ENCODE measurements at regions not wholly inside any gene's neighbourhood (a gene's known extent, or its start where the extent isn't known, plus 50 kb on each side); places are given as distances from the start of the nearest gene placed in this dataset.
A peak's percentile ranks its signal among the peaks of the same experiment; 100 is the strongest.

- no peak overlapping the region for H3K4me3 ChIP-seq (ENCODE audit: low read depth, low read length)
- peak; percentile 79 for TF ChIP-seq CTCF (IDR thresholded peaks at IDR 0.05; ENCODE audit: insufficient read depth, low read depth, low read length, missing control alignments)
- peak; percentile 81 for DNase-seq (ENCODE audit: low read depth)
Measured at GRCh38 chr2:37832590-37833197, 92.4 kb upstream of the RMDN2 start.

GRCh38 chr2:37833423-37833822 is 91.7 kb upstream of the RMDN2 start:
- no peak for DNase-seq (ENCODE audit: low read depth)
- no peak for TF ChIP-seq CTCF (IDR thresholded peaks at IDR 0.05; ENCODE audit: insufficient read depth, low read depth, low read length, missing control alignments)
- H3K4me3 ChIP-seq (ENCODE audit: low read depth, low read length), result no peak overlapping the region

GRCh38 chr2:37836270-37836669 is 88.8 kb upstream of the RMDN2 start:
- no peak for TF ChIP-seq CTCF (IDR thresholded peaks at IDR 0.05; ENCODE audit: insufficient read depth, low read depth, low read length, missing control alignments)
- no peak for DNase-seq (ENCODE audit: low read depth)
- no peak overlapping the region for H3K4me3 ChIP-seq (ENCODE audit: low read depth, low read length)

DNA sequence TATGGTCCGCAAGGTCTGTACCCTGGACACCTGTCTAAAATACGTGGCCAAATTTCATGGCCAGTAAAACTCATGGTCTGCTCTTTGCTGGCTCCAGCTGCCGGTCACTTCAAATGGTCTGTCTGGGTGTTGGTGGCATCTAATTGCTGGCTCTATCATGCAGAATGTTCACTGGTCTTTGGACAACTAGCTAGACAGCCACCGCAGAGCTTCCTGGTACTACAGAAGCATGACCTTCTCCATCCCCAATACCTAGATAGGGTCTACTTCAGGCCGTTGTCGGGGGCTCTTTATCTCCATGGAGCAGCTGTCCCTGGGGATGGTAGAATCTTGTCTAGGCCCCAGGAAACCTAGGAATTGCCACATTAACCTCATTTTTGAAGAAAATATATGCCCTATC is 88.4 kb upstream of the RMDN2 start:
- no peak for TF ChIP-seq CTCF (IDR thresholded peaks at IDR 0.05; ENCODE audit: insufficient read depth, low read depth, low read length, missing control alignments)
- DNase-seq (ENCODE audit: low read depth), result no peak
- no peak overlapping the region for H3K4me3 ChIP-seq (ENCODE audit: low read depth, low read length)

- DNase-seq (ENCODE audit: low read depth), result no peak
- no peak for TF ChIP-seq CTCF (IDR thresholded peaks at IDR 0.05; ENCODE audit: insufficient read depth, low read depth, low read length, missing control alignments)
- H3K4me3 ChIP-seq (ENCODE audit: low read depth, low read length), result no peak overlapping the region
Measured at GRCh38 chr2:37837628-37838328, 87.3 kb upstream of the RMDN2 start.

DNA sequence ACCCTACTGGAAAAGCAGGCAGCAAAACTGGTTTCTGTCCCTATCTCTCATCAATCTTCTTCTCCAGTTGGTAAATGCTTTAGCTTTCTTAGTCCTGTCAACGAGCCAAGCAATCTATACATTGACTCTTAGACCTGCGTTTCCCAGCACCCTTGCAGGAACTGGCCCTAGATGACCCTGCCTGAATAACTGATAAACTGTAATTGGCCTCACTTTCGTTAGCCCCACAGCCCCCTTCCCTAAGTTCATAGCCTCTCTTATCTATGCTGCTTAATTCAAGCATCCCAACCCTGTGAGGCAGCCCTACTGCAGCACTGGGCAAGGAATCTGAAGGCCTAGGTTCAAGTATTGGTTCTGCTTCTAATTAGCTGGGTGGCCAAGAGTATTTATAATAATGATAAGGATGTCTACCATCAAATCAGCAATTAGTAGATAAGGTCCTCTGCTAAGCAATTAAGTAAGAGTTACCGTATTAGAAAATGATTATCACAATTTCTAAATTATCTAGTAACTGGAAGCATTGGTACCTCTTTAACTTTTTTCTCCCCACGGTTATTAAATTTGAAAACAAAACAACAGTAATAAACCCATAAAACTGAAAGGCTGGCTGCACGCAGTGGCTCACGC is 86.4 kb upstream of the RMDN2 start:
- H3K4me3 ChIP-seq (ENCODE audit: low read depth, low read length), result no peak overlapping the region
- no peak for DNase-seq (ENCODE audit: low read depth)
- TF ChIP-seq CTCF (IDR thresholded peaks at IDR 0.05; ENCODE audit: insufficient read depth, low read depth, low read length, missing control alignments), result no peak

All from GM12865 (cell line).